ENCODE measurements at regions not wholly inside any gene's neighbourhood (a gene's known extent, or its start where the extent isn't known, plus 50 kb on each side); places are given as distances from the start of the nearest gene placed in this dataset.
"Not testable (repeated sequence)": the region's sequence is repeated elsewhere in the genome, so short reads cannot be mapped to it uniquely, and the experiment has no call there.

- DNase-seq, result no peak
Observed at GRCh38 chr1:14270821-14271220, 327.7 kb upstream of the KAZN start.

GRCh38 chr1:14273811-14274210 is 324.7 kb upstream of the KAZN start:
- no peak for DNase-seq

DNA sequence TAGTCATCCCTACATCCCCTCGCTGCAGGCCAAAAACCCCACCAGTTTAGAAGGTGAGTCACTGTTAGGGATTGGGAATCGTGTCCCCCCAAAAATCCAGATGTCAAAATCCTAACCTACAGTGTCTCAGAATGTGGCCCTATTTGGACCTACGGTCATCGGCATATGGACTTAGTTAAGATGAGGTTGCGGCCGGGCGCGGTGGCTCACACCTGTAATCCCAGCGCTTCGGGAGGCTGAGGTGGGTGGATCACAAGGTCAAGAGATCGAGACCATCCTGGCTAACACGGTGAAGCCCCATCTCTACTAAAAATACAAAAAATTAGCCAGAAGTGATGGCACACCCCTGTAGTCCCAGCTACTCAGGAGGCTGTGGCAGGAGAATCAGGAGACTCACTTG is 318.6 kb upstream of the KAZN start:
- not testable (repeated sequence) for DNase-seq

DNA sequence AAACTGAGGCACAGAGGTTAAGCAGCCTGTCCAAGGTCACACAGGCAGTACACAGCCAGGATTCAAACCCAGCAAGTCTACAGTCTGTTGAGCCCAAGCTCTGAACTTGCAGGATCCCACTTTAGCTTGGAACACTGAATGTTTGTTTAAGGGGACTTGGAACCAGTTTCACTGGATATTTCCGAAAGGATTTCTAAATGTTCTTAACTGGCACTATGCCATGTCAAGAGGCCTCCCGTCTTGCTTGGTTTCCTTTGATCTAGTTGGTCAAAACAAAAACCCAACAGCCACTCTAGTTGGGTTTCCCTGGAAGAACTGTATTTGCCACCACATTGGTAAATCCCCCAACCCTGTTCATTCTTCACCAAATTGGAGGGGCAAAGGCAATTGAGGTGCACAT is 317.6 kb upstream of the KAZN start:
- no peak for DNase-seq

GRCh38 chr1:14281412-14281811 is 317.1 kb upstream of the KAZN start:
- DNase-seq, result no peak

- no peak for DNase-seq
Observed at GRCh38 chr1:14282707-14283106, 315.8 kb upstream of the KAZN start.

DNA sequence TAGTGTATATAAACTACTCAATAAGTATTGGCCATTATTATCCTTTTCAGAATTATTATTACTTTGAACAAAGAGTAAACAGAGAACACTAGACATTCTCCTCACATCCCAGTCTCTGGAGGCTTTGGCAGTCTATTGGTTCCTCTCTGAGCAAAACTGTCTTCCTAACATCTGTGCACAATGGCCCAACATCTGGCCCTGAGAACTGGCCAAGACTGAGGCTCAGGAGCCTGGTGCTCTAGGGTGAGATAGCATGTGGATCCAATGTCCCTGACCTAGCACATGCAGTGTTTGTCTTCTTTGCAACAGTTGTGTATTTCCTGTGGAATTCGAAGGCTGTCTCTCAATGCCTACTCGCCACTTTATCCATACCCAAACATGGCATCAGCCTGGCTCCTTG is 313.2 kb upstream of the KAZN start:
- no peak for DNase-seq

GRCh38 chr1:14291182-14291581 is 307.3 kb upstream of the KAZN start:
- not testable (repeated sequence) for DNase-seq

GRCh38 chr1:14292520-14292919 is 306.0 kb upstream of the KAZN start:
- no peak for DNase-seq

GRCh38 chr1:14294006-14294405 is 304.5 kb upstream of the KAZN start:
- DNase-seq, result no peak

GRCh38 chr1:14294860-14295536 is 303.5 kb upstream of the KAZN start:
- DNase-seq, result no peak

DNA sequence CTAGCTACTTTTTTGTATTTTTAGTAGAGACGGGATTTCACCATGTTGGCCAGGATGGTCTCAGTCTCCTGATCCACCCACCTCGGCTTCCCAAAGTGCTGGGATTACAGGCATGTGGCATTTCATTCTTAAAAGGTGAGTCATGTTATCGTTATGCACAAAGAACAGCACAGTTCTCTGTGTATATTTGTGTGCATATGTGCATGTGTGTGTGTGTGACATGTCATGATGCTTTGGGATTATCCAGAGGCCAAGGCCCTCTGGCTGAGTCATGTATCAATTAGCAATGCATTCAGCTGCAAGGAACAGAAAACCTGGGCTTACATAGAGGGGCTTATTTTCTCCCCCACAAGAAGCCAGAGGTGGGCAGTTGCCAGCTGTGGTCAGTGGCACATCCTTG is 301.7 kb upstream of the KAZN start:
- no peak for DNase-seq

DNA sequence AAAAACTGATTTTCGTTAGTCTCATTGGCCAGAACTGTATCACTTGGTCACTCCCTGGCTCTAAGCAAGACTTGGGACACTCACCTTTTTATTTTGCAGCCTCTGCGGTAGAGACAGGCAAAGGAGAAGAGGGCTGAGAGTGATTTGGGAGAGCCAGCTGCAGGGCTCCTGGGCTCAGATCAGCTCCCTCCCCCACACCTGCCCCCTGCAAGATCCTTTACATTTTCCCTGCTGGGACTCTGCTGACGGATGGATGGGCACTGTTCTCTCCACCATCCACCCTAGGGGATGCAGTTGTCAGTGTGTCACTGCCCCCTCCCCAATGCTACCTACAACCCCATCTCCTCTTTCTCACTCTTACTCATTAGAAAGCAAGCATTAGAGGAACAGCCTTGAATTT is 301.1 kb upstream of the KAZN start:
- DNase-seq, result no peak

DNA sequence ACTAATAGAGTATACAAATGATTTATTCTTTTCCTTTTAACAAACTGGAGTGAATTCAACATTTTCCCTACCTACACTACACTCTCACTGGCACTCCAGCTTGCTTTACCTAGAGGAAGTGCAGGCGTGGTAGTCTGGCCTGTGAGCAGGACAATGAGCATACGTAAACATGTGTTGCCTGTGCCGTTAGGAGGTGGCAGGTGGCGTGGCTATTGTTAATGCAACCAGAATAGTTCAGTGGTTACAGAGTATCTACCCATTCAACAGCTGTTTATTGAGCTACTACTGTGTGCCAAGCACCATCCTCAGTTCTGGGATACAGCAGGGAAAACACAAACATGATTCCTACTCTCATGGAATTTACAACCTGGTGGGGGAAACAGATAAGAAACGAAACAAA is 299.7 kb upstream of the KAZN start:
- no peak for DNase-seq

DNA sequence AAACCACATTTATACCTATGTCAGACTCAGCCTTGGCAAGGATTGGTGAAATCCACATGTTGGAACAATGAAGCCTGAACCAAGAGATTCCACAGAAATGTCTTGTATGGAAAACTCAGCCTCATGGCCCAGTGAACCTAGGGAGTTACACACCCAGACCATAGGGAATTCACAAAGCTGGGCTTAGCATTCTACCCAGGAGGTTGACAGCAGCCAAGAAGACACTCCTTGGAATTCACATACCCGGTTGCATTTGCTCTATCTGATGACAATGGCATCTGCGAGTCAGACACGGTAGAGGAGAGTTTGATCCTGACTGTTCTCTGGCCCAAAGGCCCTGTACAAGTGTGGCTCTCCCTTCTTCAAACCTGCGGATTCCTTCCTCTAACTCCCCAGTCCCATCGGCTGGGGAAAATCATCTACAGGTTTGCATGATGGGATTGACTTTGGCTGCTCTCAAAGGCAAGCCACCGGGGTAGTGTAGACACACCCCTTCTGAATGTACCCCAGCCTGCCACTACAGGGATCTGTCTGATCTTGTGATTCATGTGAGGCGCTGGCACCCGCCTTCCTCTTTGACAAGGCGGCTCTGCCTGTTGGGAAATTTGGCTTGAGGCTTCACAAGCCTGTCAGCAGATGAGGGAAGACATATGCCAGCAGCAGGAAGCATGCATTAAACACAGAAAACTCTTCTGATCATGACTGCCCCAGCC is 297.3 kb upstream of the KAZN start:
- DNase-seq, result no peak

- DNase-seq, result no peak
Observed at GRCh38 chr1:14301704-14302024, 296.8 kb upstream of the KAZN start.

- DNase-seq, result no peak
Observed at GRCh38 chr1:14302025-14302424, 296.5 kb upstream of the KAZN start.

DNA sequence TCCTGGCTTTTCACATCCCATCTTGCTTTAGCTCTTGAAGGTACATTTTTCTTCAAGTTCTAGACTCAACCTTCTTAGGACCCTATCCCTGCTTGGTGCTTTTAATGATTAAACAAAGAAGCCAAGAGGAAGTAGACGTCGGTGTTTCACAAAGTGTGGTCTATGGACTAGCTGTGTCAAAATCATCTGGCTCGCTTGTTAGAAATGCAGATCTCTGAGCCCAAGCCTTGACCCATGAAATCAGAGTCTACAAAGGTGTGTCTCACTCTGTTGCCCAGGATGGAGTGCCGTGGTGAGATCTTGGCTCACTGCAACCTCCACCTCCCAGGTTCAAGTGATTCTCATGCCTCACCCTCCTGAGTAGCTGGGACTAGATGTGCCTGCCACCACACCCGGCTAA is 295.5 kb upstream of the KAZN start:
- DNase-seq, result no peak

DNA sequence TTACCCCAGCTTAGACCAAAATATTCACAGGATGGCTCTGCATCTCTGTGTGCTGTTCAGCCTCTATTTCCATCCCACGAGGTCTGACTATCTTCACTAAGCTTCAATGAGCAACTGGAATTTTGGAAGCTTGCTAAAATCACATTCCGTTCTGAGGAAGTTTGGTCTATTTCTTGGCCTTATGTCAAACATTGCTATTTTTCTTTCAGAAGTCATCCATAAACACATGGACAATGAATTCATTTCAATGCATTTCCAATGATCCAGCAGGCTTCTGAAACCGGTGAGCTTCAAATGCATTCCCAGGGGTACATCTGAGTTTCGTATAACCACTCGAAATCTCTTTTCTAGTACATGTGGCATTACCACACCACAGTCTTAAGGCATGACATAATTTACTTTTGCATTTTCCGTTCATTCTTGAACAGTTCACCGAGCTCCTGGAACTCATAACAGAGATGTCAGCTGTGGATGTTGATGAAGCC is 294.1 kb upstream of the KAZN start:
- no peak for DNase-seq

DNA sequence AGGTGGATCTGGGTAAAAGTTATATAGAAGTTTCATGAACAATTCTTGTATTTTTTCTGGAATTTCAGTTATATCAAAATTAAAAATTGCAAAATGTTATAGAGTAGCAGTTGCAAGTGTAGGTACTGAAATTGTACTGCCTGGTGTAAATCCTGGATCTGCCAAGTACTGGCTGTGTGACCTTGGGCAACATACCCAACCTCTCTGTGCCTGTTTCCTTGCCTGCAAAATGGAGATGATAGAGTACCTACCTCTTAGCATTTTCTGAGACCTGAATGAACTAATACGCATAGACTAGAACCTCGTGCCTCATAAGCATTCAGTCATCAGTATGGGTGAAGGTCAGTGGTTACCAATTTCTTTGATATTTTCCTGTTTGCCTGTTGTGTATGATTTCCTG is 290.0 kb upstream of the KAZN start:
- DNase-seq, result no peak

DNA sequence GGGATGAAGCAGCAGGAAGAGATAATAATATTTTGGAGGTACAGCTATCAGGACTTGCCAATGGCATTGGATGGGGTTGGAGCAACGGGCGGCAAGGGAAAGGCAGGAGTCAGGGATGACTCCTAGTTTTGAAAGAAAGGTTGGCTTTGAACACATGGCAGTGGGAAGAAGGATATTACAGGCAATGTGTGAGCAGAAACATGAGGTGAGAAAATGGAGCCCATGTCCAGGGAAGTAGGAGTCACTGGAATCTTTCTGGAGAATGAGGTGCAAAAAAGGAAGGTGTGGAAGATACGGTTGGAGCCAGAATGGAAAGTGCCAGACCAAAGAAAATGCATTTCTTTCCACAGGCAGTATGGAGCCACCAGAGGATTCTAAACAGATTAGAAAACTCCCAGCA is 288.5 kb upstream of the KAZN start:
- DNase-seq, result no peak

DNA sequence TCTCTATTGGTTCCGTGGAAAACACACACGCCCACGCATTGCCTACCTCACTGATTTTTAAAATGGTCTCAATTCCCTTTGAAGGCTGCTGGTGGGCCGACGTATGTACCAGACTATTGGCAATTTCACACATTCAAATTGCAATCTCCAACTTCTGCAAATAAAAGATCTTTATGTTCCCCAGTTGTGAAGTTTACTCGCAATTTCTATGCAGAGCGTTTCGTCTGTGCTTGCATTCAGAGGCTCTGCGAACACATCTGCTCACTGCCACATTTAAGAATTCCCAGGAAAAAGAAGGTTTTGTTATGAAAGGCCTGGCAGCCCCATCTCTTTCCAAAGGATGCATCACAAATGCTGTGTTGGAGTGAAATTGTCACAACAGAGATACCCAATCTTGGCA is 288.0 kb upstream of the KAZN start:
- DNase-seq, result no peak

DNA sequence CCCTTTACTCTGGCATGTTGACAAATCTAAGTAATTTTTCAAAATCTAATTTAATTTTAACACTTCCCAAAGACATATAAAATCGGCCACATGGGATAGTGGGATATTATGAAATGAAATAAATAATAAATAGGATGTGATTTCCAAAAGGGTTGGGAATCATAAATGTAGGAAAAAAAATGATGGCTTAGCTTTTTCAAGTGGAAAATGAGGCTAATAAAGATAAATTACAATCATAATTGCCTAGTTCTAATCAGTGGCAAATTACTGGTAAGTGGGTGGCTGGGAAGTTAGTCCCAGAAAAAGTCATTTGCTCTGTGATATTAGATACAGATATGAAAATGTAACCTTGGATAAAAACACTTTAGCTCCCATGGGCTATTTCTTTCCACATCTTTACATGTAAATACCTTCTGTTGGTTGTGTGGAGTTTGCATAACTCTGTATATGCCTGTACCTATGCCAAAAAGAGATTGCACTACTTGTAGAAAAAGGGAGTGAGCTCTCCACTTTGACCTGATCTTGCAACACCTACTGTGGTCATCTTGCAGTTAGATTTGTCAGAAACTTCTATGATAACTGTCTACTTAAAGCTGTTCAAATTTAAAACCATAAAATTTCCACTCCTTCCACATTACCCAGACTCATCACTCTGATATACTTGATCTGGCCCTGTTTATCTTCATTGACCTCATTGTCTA is 284.6 kb upstream of the KAZN start:
- DNase-seq, result no peak

DNA sequence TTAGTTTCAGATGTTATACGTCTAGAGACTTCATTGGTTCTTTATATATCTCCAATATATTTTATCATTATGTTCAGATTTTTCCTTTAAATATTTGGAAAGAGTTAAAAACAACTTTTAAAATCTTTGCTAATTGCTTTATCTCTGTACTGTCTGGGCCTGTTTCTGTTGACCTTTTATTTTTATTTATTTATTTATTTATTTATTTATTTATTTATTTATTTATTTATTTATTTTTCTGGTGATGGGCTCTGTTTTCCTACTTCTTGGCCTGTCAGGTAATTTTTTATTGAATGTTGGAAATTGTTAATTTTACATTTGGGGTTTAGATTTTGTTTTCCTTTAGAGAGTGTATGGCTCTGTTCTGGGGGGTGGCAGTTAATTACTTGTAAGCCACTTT is 279.7 kb upstream of the KAZN start:
- DNase-seq, result no peak

Measured in EL (cell line).